Activated CD8-positive, alpha-beta memory T cell treated with anti-CD3 and anti-CD28 coated beads for 36 hours (primary cell): ENCODE measurements at regions not wholly inside any gene's neighbourhood (a gene's known extent, or its start where the extent isn't known, plus 50 kb on each side); places are given as distances from the start of the nearest gene placed in this dataset.

ENCODE experiments used
- CTCF ChIA-PET: fragments of 350-600 bp; sonication (Branson Sonifier 250); formaldehyde crosslinking; loops from one replicate; lab custom pipeline; 2021; ENCODE audit warnings: antibody characterized with exemption; lab: Charles Lee
- POLR2A ChIA-PET: fragments of 350-600 bp; sonication (Branson Sonifier 250); formaldehyde crosslinking; loops from one replicate; lab custom pipeline; 2021; ENCODE audit warnings: antibody characterized with exemption; lab: Charles Lee

GRCh38 chr9:107110153-107110552 is 172.9 kb upstream of the RAD23B start:
- POLR2A ChIA-PET: no interaction called here
- CTCF ChIA-PET: no interaction called here

GRCh38 chr9:107112707-107113243 is 170.3 kb upstream of the RAD23B start:
- POLR2A ChIA-PET: no interaction called here
- CTCF ChIA-PET: no interaction called here

GRCh38 chr9:107118863-107119624 is 164.0 kb upstream of the RAD23B start:
- CTCF ChIA-PET: no interaction called here

GRCh38 chr9:107119735-107120134 is 163.3 kb upstream of the RAD23B start:
- CTCF ChIA-PET: no interaction called here
- POLR2A ChIA-PET: no interaction called here

More at GRCh38 chr9:107118863-107119624, 164.0 kb upstream of the RAD23B start:
- POLR2A ChIA-PET: no interaction called here

GRCh38 chr9:107123389-107123788 is 159.7 kb upstream of the RAD23B start:
- ChIA-PET POLR2A (no interaction called here), CTCF (interaction anchor here (1.0 kb wide), 1 partner anchor 48 kb away, joined by 3 read pairs; no protein-coding TSS in a partner anchor)

- CTCF ChIA-PET: no interaction called here
- POLR2A ChIA-PET: no interaction called here
Measured at GRCh38 chr9:107127608-107128007, 155.5 kb upstream of the RAD23B start.

- POLR2A ChIA-PET: no interaction called here
Measured at GRCh38 chr9:107131108-107131799, 151.8 kb upstream of the RAD23B start.

GRCh38 chr9:107136296-107136695 is 146.8 kb upstream of the RAD23B start:
- ChIA-PET POLR2A (no interaction called here), CTCF (interaction anchor here (0.6 kb wide), 1 partner anchor 1852 kb away, joined by 3 read pairs; no protein-coding TSS in a partner anchor)

More at GRCh38 chr9:107131108-107131799, 151.8 kb upstream of the RAD23B start:
- CTCF ChIA-PET: no interaction called here

- CTCF ChIA-PET: interaction anchor here (0.6 to 1.5 kb wide), 3 partner anchors 11 to 290 kb away, joined by 3 to 4 read pairs (median 4); no protein-coding TSS in a partner anchor
- POLR2A ChIA-PET: no interaction called here
Measured at GRCh38 chr9:107137495-107138202, 145.4 kb upstream of the RAD23B start.

- POLR2A ChIA-PET: no interaction called here
- CTCF ChIA-PET: interaction anchor here (0.6 to 1.5 kb wide), 3 partner anchors 10 to 290 kb away, joined by 3 to 4 read pairs (median 4); no protein-coding TSS in a partner anchor
Measured at GRCh38 chr9:107138261-107138992, 144.7 kb upstream of the RAD23B start.

GRCh38 chr9:107141967-107142366 is 141.1 kb upstream of the RAD23B start:
- ChIA-PET POLR2A (no interaction called here), CTCF (no interaction called here)

GRCh38 chr9:107142430-107142829 is 140.6 kb upstream of the RAD23B start:
- ChIA-PET CTCF (no interaction called here), POLR2A (no interaction called here)

- POLR2A ChIA-PET: no interaction called here
Measured at GRCh38 chr9:107142896-107143603, 140.0 kb upstream of the RAD23B start.

GRCh38 chr9:107144475-107144874 is 138.6 kb upstream of the RAD23B start:
- POLR2A ChIA-PET: no interaction called here
- CTCF ChIA-PET: no interaction called here

More at GRCh38 chr9:107142896-107143603, 140.0 kb upstream of the RAD23B start:
- CTCF ChIA-PET: no interaction called here

GRCh38 chr9:107147134-107147533 is 135.9 kb upstream of the RAD23B start:
- CTCF ChIA-PET: interaction anchor here (0.6 to 2.1 kb wide), 2 partner anchors 9 to 10 kb away, joined by 3 to 4 read pairs; no protein-coding TSS in a partner anchor
- POLR2A ChIA-PET: no interaction called here

GRCh38 chr9:107148216-107148615 is 134.9 kb upstream of the RAD23B start:
- CTCF ChIA-PET: interaction anchor here (2.1 kb wide), 1 partner anchor 10 kb away, joined by 4 read pairs; no protein-coding TSS in a partner anchor
- POLR2A ChIA-PET: no interaction called here

GRCh38 chr9:107149756-107150155 is 133.3 kb upstream of the RAD23B start:
- CTCF ChIA-PET: no interaction called here
- POLR2A ChIA-PET: no interaction called here

GRCh38 chr9:107153336-107153735 is 129.7 kb upstream of the RAD23B start:
- ChIA-PET POLR2A (no interaction called here), CTCF (no interaction called here)
